ENCODE measurements at regions not wholly inside any gene's neighbourhood (a gene's known extent, or its start where the extent isn't known, plus 50 kb on each side); places are given as distances from the start of the nearest gene placed in this dataset.

- 77 to 90% (median 81%) methylated on average over 4 of the region's 4 CpGs for WGBS, 5 donors
- intact Hi-C loops (cut with DNase I; ENCODE audit: low total_unique reads) = no loop called here
- Histone ChIP-seq H3K27me3 (replicated peaks in 1 of 7) (no peaks in the 10 kb centered on the region), H3K4me3 (no peak overlapping the region), H3K27ac (no peak overlapping the region), H3K4me1 (no peaks in the 10 kb centered on the region), H3K36me3 (no peaks in the 10 kb centered on the region), H3K9me3 (no peaks in the 10 kb centered on the region)
- no peak for DNase-seq
- TF ChIP-seq POLR2A (IDR thresholded peaks at IDR 0.05) (no peak), CTCF (IDR thresholded peaks at IDR 0.05 in 8 of 11, conservative IDR thresholded peaks at IDR 0.05 in 3 of 11) (no peak), POLR2AphosphoS5 (IDR thresholded peaks at IDR 0.05) (no peak)
Measured at GRCh38 chr9:87068177-87068840, 121.0 kb upstream of the GAS1 start.

GRCh38 chr9:87069690-87070089 lies 122.4 kb upstream of the GAS1 start:
- no peak for DNase-seq

GRCh38 chr9:87070336-87070735 lies 123.0 kb upstream of the GAS1 start:
- no peak overlapping the region for H3K4me3 ChIP-seq
- no peak overlapping the region for H3K27ac ChIP-seq
- no peaks in the 10 kb centered on the region for H3K9me3 ChIP-seq
- no peak for TF ChIP-seq POLR2AphosphoS5 (IDR thresholded peaks at IDR 0.05)
- TF ChIP-seq POLR2A (IDR thresholded peaks at IDR 0.05) = no peak
- TF ChIP-seq CTCF (IDR thresholded peaks at IDR 0.05 in 8 of 11, conservative IDR thresholded peaks at IDR 0.05 in 3 of 11) = no peak
- no peaks in the 10 kb centered on the region for H3K36me3 ChIP-seq
- 75 to 83% (median 79%) methylated on average over 3 of the region's 3 CpGs for WGBS, 5 donors
- H3K4me1 ChIP-seq = no peaks in the 10 kb centered on the region
- no peaks in the 10 kb centered on the region for H3K27me3 ChIP-seq (replicated peaks in 1 of 7)
- DNase-seq = no peak
- intact Hi-C loops (cut with DNase I; ENCODE audit: low total_unique reads) = no loop called here

More at GRCh38 chr9:87069690-87070089, 122.4 kb upstream of the GAS1 start:
- no peak overlapping the region for H3K4me3 ChIP-seq
- H3K27ac ChIP-seq = no peak overlapping the region
- 42 to 58% (median 50%) methylated on average over 3 of the region's 3 CpGs for WGBS, 5 donors
- H3K36me3 ChIP-seq = no peaks in the 10 kb centered on the region
- TF ChIP-seq POLR2A (IDR thresholded peaks at IDR 0.05) (no peak), CTCF (IDR thresholded peaks at IDR 0.05 in 8 of 11, conservative IDR thresholded peaks at IDR 0.05 in 3 of 11) (no peak), POLR2AphosphoS5 (IDR thresholded peaks at IDR 0.05) (no peak)
- H3K27me3 ChIP-seq (replicated peaks in 1 of 7) = no peaks in the 10 kb centered on the region
- H3K4me1 ChIP-seq = no peaks in the 10 kb centered on the region
- H3K9me3 ChIP-seq = no peaks in the 10 kb centered on the region
- intact Hi-C loops (cut with DNase I; ENCODE audit: low total_unique reads) = no loop called here

GRCh38 chr9:87071473-87071872 lies 124.2 kb upstream of the GAS1 start:
- Histone ChIP-seq H3K27ac (no peak overlapping the region), H3K4me1 (no peaks in the 10 kb centered on the region), H3K27me3 (replicated peaks in 1 of 7) (no peaks in the 10 kb centered on the region), H3K4me3 (no peak overlapping the region), H3K36me3 (no peaks in the 10 kb centered on the region), H3K9me3 (no peaks in the 10 kb centered on the region)
- DNase-seq = no peak
- 87 to 92% (median 91%) methylated on average over 3 of the region's 3 CpGs for WGBS, 5 donors
- TF ChIP-seq POLR2AphosphoS5 (IDR thresholded peaks at IDR 0.05) (no peak), POLR2A (IDR thresholded peaks at IDR 0.05) (no peak), CTCF (IDR thresholded peaks at IDR 0.05 in 8 of 11, conservative IDR thresholded peaks at IDR 0.05 in 3 of 11) (no peak)
- intact Hi-C loops (cut with DNase I; ENCODE audit: low total_unique reads) = no loop called here
